AG20443 (cell line): ENCODE measurements at regions not wholly inside any gene's neighbourhood (a gene's known extent, or its start where the extent isn't known, plus 50 kb on each side); places are given as distances from the start of the nearest gene placed in this dataset.

ENCODE experiments used
- DNase-seq: peaks from one replicate; pipeline ENCODE4 v3.0.0; 2012; ENCODE audit warnings: low spot score, mixed read lengths

GRCh38 chr2:129903586-129904425, 75.7 kb upstream of the RAB6C start:
- no peak for DNase-seq

GRCh38 chr2:129904532-129905446, 74.7 kb upstream of the RAB6C start:
- no peak for DNase-seq

GRCh38 chr2:129905664-129906081, 73.8 kb upstream of the RAB6C start:
- DNase-seq: no peak

GRCh38 chr2:129906139-129906860, 73.2 kb upstream of the RAB6C start:
- no peak for DNase-seq

- no peak for DNase-seq
Measured at GRCh38 chr2:129906861-129907235, 72.6 kb upstream of the RAB6C start.

- no peak for DNase-seq
Measured at GRCh38 chr2:129907256-129907998, 72.0 kb upstream of the RAB6C start.

- no peak for DNase-seq
Measured at GRCh38 chr2:129908721-129909373, 70.6 kb upstream of the RAB6C start.

- no peak for DNase-seq
Measured at GRCh38 chr2:129909651-129910418, 69.6 kb upstream of the RAB6C start.

GRCh38 chr2:129910446-129911362, 68.8 kb upstream of the RAB6C start:
- no peak for DNase-seq

GRCh38 chr2:129911363-129912065, 68.0 kb upstream of the RAB6C start:
- no peak for DNase-seq

GRCh38 chr2:129912066-129912820, 67.2 kb upstream of the RAB6C start:
- DNase-seq: no peak

- no peak for DNase-seq
Measured at GRCh38 chr2:129912871-129913694, 66.4 kb upstream of the RAB6C start.

- DNase-seq: no peak
Measured at GRCh38 chr2:129913695-129914495, 65.6 kb upstream of the RAB6C start.

GRCh38 chr2:129914538-129915302, 64.7 kb upstream of the RAB6C start:
- no peak for DNase-seq

- DNase-seq: no peak
Measured at GRCh38 chr2:129915303-129915840, 64.1 kb upstream of the RAB6C start.
